GM10266 (cell line): ENCODE measurements at regions not wholly inside any gene's neighbourhood (a gene's known extent, or its start where the extent isn't known, plus 50 kb on each side); places are given as distances from the start of the nearest gene placed in this dataset.
"Not testable (repeated sequence)": the region's sequence is repeated elsewhere in the genome, so short reads cannot be mapped to it uniquely, and the experiment has no call there.

Source experiments
- DNase-seq: peaks from one replicate; pipeline ENCODE4 v3.0.0; 2012; ENCODE audit errors: extremely low spot score
- CTCF ChIP-seq: IDR thresholded peaks from 2 replicates; pipeline ENCODE4 v1.5.1; 2012; ENCODE audit warnings: mild to moderate bottlenecking, low read depth; ENCODE audit not compliant: control insufficient read depth, insufficient read depth; ENCODE audit errors: missing control alignments

DNA sequence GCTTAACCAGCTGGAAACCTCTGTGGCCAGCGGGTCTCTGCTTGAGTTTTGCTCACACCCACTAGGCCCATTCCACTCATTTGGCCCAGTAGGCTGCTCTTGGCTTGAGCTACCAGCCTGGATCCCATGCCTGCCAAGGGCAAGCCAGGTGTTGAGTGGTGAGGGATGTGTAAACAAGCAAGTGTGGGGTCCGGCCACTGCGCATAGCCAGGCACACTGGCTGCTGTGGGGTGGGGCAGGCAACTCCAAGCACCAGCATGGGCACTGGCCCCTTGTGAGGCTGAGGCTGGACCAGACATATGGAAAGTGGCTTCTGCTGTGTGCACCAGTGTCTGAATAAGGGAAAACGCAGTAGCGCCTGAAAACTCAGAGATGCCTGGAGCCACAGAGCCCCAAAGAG lies 732.7 kb downstream of the NR4A2 start:
- no peak for DNase-seq
- TF ChIP-seq CTCF: no peak

DNA sequence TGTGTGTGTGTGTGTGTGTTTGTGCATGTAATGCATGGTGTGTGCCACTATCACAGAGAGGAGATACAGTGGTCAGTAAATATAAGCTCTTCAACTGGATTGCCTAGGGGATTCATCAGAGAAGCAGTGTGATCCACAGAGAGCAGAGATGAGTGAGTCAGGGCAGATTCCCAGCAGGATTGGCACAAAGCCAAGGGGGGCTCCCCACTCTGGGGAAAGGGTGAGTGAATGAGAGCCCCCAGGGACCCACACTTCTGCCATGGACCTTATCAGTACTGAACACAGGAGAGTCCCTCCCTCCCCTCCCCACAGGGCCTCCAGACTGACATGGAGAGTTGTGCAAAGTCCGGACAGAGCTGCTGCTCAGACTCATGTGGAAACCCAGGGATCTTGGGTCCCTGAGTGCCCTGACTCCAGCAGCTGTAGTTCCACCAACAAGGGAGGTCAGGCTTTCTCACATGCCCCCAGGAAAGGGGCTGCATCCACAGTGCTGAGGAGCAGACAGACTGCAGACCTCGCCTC lies 748.8 kb downstream of the NR4A2 start:
- DNase-seq: no peak
- no peak for TF ChIP-seq CTCF

DNA sequence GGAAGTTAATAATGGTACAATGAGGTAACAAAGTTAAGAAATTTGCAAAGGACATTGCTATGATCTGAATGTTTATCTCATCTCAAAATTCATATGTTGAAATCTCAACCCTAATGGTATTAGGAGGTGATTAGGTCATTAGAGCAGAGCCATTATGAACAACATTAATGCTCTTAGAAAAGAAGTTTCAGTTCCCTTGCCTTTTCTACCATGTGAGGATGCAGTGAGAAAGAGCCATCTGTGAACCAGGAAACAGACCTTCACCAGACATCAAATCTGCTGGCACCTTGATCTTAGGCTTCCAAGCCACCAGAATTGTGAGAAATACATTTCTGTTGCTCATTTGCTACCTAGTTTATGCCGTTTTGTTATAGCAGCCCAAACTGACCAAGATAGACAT lies 757.6 kb downstream of the NR4A2 start:
- TF ChIP-seq CTCF: no peak
- DNase-seq: no peak

DNA sequence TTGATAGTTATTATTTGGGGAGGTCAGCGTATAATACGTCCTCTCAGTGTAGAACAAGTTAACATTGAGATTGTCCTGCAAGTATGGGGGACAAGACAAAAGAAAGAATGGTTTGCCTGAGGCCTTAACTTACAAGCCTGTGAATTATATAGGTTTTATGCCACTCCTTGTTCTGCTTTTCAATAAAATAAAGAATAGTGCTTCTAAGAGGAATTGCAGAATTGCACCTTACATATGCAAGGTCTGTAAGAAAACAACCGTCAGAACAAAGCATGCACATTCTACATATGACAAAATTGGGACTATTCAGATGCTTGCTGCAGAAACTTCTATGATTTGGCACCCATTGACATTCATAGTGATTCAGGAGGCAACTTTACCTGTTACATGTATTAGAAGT lies 785.0 kb downstream of the NR4A2 start:
- no peak for TF ChIP-seq CTCF
- DNase-seq: no peak

DNA sequence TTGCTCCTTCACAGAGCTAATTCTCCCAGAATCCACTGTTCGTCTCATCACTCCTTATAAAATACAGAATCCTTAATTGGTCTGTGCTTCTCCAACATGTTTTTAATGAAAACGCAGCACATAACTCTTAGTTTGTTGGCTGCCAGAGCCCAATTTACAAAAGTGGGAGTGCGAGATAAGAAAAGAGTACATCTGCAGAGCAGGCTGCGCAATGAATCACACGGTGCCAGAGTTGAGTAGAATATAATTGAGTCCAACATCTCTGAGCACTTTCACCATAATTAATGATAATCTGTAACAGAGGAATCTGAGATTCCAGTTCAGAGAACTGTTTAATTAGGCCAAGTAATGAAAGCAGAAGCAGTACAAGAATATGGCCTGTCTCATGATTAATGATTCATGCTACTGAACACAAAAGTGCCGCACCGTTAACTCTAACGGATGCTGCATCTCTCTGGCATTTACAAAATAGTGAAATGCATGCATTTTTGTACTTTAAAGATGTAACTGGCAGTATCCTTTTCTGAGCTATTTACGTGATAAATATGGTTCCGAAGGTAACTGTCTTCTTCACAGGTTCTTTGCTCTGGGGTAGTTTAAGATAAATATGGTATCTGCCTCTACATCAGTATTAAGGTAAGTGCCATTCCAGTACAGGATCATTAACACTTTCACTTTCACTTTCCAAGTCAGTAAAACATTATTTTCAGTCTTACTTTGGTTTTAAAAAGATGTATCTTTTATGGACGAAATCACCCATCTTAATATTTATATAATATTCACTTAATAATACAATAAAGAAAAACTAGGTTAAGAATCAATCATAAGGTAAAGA lies 785.6 kb downstream of the NR4A2 start:
- TF ChIP-seq CTCF: no peak
- no peak for DNase-seq

GRCh38 chr2:155539028-155539427 lies 793.5 kb downstream of the NR4A2 start:
- not testable (repeated sequence) for DNase-seq

- TF ChIP-seq CTCF: no peak
- DNase-seq: no peak
Measured at GRCh38 chr2:155528034-155528433, 804.5 kb downstream of the NR4A2 start.
